ENCODE measurements at regions not wholly inside any gene's neighbourhood (a gene's known extent, or its start where the extent isn't known, plus 50 kb on each side); places are given as distances from the start of the nearest gene placed in this dataset.

- Histone ChIP-seq H3K9me3 (ENCODE audit: control extremely low read depth in 1 of 5, control insufficient read depth in 4 of 5, insufficient read depth in 2 of 5, low read depth in 1 of 5, low read length in 4 of 5) (no peaks in the 10 kb centered on the region), H3K27me3 (replicated peaks in 2 of 5; ENCODE audit: control insufficient read depth in 4 of 5, insufficient read depth in 5 of 5, low read length in 4 of 5) (no peaks in the 10 kb centered on the region), H3K4me3 (ENCODE audit: control insufficient read depth in 1 of 7, extremely low read depth in 1 of 7, insufficient read depth in 4 of 7, low read depth in 2 of 7, low read length in 6 of 7) (no peak overlapping the region), H3K36me3 (ENCODE audit: control insufficient read depth in 4 of 4, insufficient read depth in 4 of 4, low read length in 3 of 4) (no peaks in the 10 kb centered on the region), H3K4me1 (ENCODE audit: control extremely low read depth in 1 of 4, control insufficient read depth in 4 of 4, insufficient read depth in 4 of 4, low read length in 3 of 4) (no peaks in the 10 kb centered on the region), H3K27ac (ENCODE audit: insufficient read depth in 1 of 2, low read depth in 1 of 2, low read length in 2 of 2, poor library complexity in 1 of 2, severe bottlenecking in 2 of 2) (no peak overlapping the region)
- ChIA-PET CTCF (no interaction called here), POLR2A (no interaction called here)
- WGBS (ENCODE audit: insufficient coverage) = 100% methylated on average over 2 of the region's 4 CpGs
- DNase-seq = no peak
These were observed 168.8 kb upstream of the CELF4 start for GRCh38 chr18:37734406-37734805.

GRCh38 chr18:37729716-37730115 lies 164.1 kb upstream of the CELF4 start:
- no peaks in the 10 kb centered on the region for H3K27me3 ChIP-seq (replicated peaks in 2 of 5; ENCODE audit: control insufficient read depth in 4 of 5, insufficient read depth in 5 of 5, low read length in 4 of 5)
- ChIA-PET POLR2A (no interaction called here), CTCF (no interaction called here)
- no peak for DNase-seq
- no peak overlapping the region for H3K27ac ChIP-seq (ENCODE audit: insufficient read depth in 1 of 2, low read depth in 1 of 2, low read length in 2 of 2, poor library complexity in 1 of 2, severe bottlenecking in 2 of 2)
- H3K9me3 ChIP-seq (ENCODE audit: control extremely low read depth in 1 of 5, control insufficient read depth in 4 of 5, insufficient read depth in 2 of 5, low read depth in 1 of 5, low read length in 4 of 5) = no peaks in the 10 kb centered on the region
- no peak overlapping the region for H3K4me3 ChIP-seq (ENCODE audit: control insufficient read depth in 1 of 7, extremely low read depth in 1 of 7, insufficient read depth in 4 of 7, low read depth in 2 of 7, low read length in 6 of 7)
- 97% methylated on average over 3 of the region's 5 CpGs for WGBS (ENCODE audit: insufficient coverage)
- H3K4me1 ChIP-seq (ENCODE audit: control extremely low read depth in 1 of 4, control insufficient read depth in 4 of 4, insufficient read depth in 4 of 4, low read length in 3 of 4) = no peaks in the 10 kb centered on the region
- H3K36me3 ChIP-seq (ENCODE audit: control insufficient read depth in 4 of 4, insufficient read depth in 4 of 4, low read length in 3 of 4) = no peaks in the 10 kb centered on the region

- POLR2A ChIA-PET = no interaction called here
- Histone ChIP-seq H3K36me3 (ENCODE audit: control insufficient read depth in 4 of 4, insufficient read depth in 4 of 4, low read length in 3 of 4) (no peaks in the 10 kb centered on the region), H3K4me3 (ENCODE audit: control insufficient read depth in 1 of 7, extremely low read depth in 1 of 7, insufficient read depth in 4 of 7, low read depth in 2 of 7, low read length in 6 of 7) (no peak overlapping the region), H3K9me3 (ENCODE audit: control extremely low read depth in 1 of 5, control insufficient read depth in 4 of 5, insufficient read depth in 2 of 5, low read depth in 1 of 5, low read length in 4 of 5) (no peaks in the 10 kb centered on the region), H3K27me3 (replicated peaks in 2 of 5; ENCODE audit: control insufficient read depth in 4 of 5, insufficient read depth in 5 of 5, low read length in 4 of 5) (no peaks in the 10 kb centered on the region), H3K4me1 (ENCODE audit: control extremely low read depth in 1 of 4, control insufficient read depth in 4 of 4, insufficient read depth in 4 of 4, low read length in 3 of 4) (peaks cover 0 to 31% (median 18%) of the 10 kb centered on the region in 4 experiments), H3K27ac (ENCODE audit: insufficient read depth in 1 of 2, low read depth in 1 of 2, low read length in 2 of 2, poor library complexity in 1 of 2, severe bottlenecking in 2 of 2) (no peak overlapping the region)
- 97% methylated on average over 4 of the region's 4 CpGs for WGBS (ENCODE audit: insufficient coverage)
- no peak for DNase-seq
- CTCF ChIA-PET = no interaction called here
These were observed 158.6 kb upstream of the CELF4 start for GRCh38 chr18:37724206-37724605.

DNA sequence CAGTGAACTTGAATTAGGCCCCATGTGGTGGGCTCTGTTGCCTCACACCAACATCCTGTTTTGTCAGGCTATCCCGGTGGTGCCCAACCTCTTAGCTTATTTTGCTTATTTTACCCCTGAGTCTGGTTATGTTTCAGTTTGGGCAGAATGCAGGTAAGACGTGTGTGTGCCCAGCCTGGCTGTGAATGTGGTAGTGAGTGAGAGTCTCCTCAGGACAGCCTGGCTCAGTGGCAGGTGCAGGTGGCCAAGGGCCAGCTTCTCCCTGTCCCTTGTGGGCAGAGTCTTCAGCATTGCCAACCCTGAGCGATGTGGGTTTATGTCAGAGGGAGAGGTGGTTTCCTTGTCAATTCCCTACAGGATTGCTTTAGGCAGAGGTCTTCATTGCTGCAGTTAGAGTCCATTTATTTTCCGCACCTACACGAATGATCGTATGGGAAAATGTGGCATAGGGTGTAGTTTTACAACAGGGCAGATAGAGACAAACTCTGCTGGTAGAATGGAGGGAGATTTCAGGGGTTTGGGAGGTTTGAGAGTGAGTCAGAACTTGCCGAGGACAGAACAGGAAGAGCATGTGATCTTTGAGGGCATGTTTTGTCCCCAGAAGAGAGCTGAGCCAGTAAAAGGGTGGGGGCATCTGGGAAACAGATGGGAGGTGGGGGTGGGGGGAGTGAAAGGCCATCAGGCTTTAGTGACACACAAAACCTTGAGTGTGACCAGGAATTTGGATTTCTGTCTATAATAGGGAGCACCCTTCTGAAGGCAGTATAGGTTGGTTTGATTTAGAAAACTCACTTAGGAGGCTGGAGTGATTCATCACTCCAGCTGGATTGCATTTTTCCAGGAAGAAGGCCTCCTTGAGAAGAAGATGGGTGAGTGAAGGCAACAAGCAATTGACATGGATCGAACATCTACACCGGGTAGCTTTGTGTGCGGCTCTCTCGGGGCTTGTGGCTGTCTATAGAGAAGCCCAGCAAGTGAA lies 156.2 kb upstream of the CELF4 start:
- H3K27me3 ChIP-seq (replicated peaks in 2 of 5; ENCODE audit: control insufficient read depth in 4 of 5, insufficient read depth in 5 of 5, low read length in 4 of 5) = no peaks in the 10 kb centered on the region
- H3K9me3 ChIP-seq (ENCODE audit: control extremely low read depth in 1 of 5, control insufficient read depth in 4 of 5, insufficient read depth in 2 of 5, low read depth in 1 of 5, low read length in 4 of 5) = no peaks in the 10 kb centered on the region
- H3K36me3 ChIP-seq (ENCODE audit: control insufficient read depth in 4 of 4, insufficient read depth in 4 of 4, low read length in 3 of 4) = no peaks in the 10 kb centered on the region
- ChIA-PET CTCF (interaction anchor here (0.5 kb wide), 1 partner anchor 77 kb away, joined by 3 read pairs; no protein-coding TSS in a partner anchor), POLR2A (interaction anchor here (0.7 kb wide), 1 partner anchor 163 kb away, joined by 3 read pairs; no protein-coding TSS in a partner anchor)
- peak; percentile 14 to 87 (median 84) for DNase-seq
- no peak overlapping the region for H3K27ac ChIP-seq (ENCODE audit: insufficient read depth in 1 of 2, low read depth in 1 of 2, low read length in 2 of 2, poor library complexity in 1 of 2, severe bottlenecking in 2 of 2)
- peaks cover 0 to 31% (median 18%) of the 10 kb centered on the region in 4 experiments for H3K4me1 ChIP-seq (ENCODE audit: control extremely low read depth in 1 of 4, control insufficient read depth in 4 of 4, insufficient read depth in 4 of 4, low read length in 3 of 4)
- H3K4me3 ChIP-seq (ENCODE audit: control insufficient read depth in 1 of 7, extremely low read depth in 1 of 7, insufficient read depth in 4 of 7, low read depth in 2 of 7, low read length in 6 of 7) = peak overlapping the region in 1 of 7 experiments; percentile 11
- 79% methylated on average over 5 of the region's 11 CpGs for WGBS (ENCODE audit: insufficient coverage)

GRCh38 chr18:37720663-37721062 lies 155.1 kb upstream of the CELF4 start:
- Histone ChIP-seq H3K4me3 (ENCODE audit: control insufficient read depth in 1 of 7, extremely low read depth in 1 of 7, insufficient read depth in 4 of 7, low read depth in 2 of 7, low read length in 6 of 7) (no peak overlapping the region), H3K27me3 (replicated peaks in 2 of 5; ENCODE audit: control insufficient read depth in 4 of 5, insufficient read depth in 5 of 5, low read length in 4 of 5) (no peaks in the 10 kb centered on the region), H3K36me3 (ENCODE audit: control insufficient read depth in 4 of 4, insufficient read depth in 4 of 4, low read length in 3 of 4) (no peaks in the 10 kb centered on the region), H3K27ac (ENCODE audit: insufficient read depth in 1 of 2, low read depth in 1 of 2, low read length in 2 of 2, poor library complexity in 1 of 2, severe bottlenecking in 2 of 2) (no peak overlapping the region), H3K9me3 (ENCODE audit: control extremely low read depth in 1 of 5, control insufficient read depth in 4 of 5, insufficient read depth in 2 of 5, low read depth in 1 of 5, low read length in 4 of 5) (no peaks in the 10 kb centered on the region), H3K4me1 (ENCODE audit: control extremely low read depth in 1 of 4, control insufficient read depth in 4 of 4, insufficient read depth in 4 of 4, low read length in 3 of 4) (peaks cover 0 to 31% (median 18%) of the 10 kb centered on the region in 4 experiments)
- WGBS (ENCODE audit: insufficient coverage) = 100% methylated on average over 1 of the region's 4 CpGs
- ChIA-PET POLR2A (interaction anchor here (0.7 kb wide), 1 partner anchor 162 kb away, joined by 3 read pairs; no protein-coding TSS in a partner anchor), CTCF (interaction anchor here (1.4 kb wide), 1 partner anchor 16 kb away, joined by 3 read pairs; no protein-coding TSS in a partner anchor)
- DNase-seq = peak in 2 of 3 donors; percentile 40 to 47

- H3K36me3 ChIP-seq (ENCODE audit: control insufficient read depth in 4 of 4, insufficient read depth in 4 of 4, low read length in 3 of 4) = no peaks in the 10 kb centered on the region
- no peak overlapping the region for H3K4me3 ChIP-seq (ENCODE audit: control insufficient read depth in 1 of 7, extremely low read depth in 1 of 7, insufficient read depth in 4 of 7, low read depth in 2 of 7, low read length in 6 of 7)
- no peak overlapping the region for H3K27ac ChIP-seq (ENCODE audit: insufficient read depth in 1 of 2, low read depth in 1 of 2, low read length in 2 of 2, poor library complexity in 1 of 2, severe bottlenecking in 2 of 2)
- ChIA-PET POLR2A (no interaction called here), CTCF (no interaction called here)
- no peaks in the 10 kb centered on the region for H3K27me3 ChIP-seq (replicated peaks in 2 of 5; ENCODE audit: control insufficient read depth in 4 of 5, insufficient read depth in 5 of 5, low read length in 4 of 5)
- H3K4me1 ChIP-seq (ENCODE audit: control extremely low read depth in 1 of 4, control insufficient read depth in 4 of 4, insufficient read depth in 4 of 4, low read length in 3 of 4) = peaks cover 0 to 29% (median 17%) of the 10 kb centered on the region in 4 experiments
- DNase-seq = no peak
- 94% methylated on average over 2 of the region's 2 CpGs for WGBS (ENCODE audit: insufficient coverage)
- H3K9me3 ChIP-seq (ENCODE audit: control extremely low read depth in 1 of 5, control insufficient read depth in 4 of 5, insufficient read depth in 2 of 5, low read depth in 1 of 5, low read length in 4 of 5) = no peaks in the 10 kb centered on the region
These were observed 152.1 kb upstream of the CELF4 start for GRCh38 chr18:37717656-37718055.

DNA sequence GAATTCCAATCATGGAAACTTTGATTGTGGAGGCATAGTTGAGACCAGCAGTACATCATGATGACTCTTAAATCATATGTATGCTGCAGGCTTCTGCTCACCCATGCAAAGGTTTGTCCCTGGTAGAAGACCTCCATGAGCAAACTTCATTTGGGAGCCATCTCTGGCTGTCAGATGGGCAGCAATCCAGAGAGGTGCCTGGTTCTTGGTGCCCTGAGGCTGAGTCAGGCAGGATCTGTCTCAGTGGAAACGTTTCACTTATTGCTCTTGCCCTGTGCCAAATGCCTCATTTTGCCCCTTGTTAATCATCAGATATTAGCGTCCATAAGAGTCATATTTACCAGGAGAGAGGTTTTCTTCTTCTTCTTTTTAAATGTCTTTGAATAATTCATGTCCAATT lies 151.5 kb upstream of the CELF4 start:
- no peaks in the 10 kb centered on the region for H3K9me3 ChIP-seq (ENCODE audit: control extremely low read depth in 1 of 5, control insufficient read depth in 4 of 5, insufficient read depth in 2 of 5, low read depth in 1 of 5, low read length in 4 of 5)
- H3K27ac ChIP-seq (ENCODE audit: insufficient read depth in 1 of 2, low read depth in 1 of 2, low read length in 2 of 2, poor library complexity in 1 of 2, severe bottlenecking in 2 of 2) = no peak overlapping the region
- CTCF ChIA-PET = no interaction called here
- WGBS (ENCODE audit: insufficient coverage) = 90% methylated on average over 2 of the region's 2 CpGs
- H3K36me3 ChIP-seq (ENCODE audit: control insufficient read depth in 4 of 4, insufficient read depth in 4 of 4, low read length in 3 of 4) = no peaks in the 10 kb centered on the region
- POLR2A ChIA-PET = no interaction called here
- H3K4me1 ChIP-seq (ENCODE audit: control extremely low read depth in 1 of 4, control insufficient read depth in 4 of 4, insufficient read depth in 4 of 4, low read length in 3 of 4) = peaks cover 0 to 24% (median 14%) of the 10 kb centered on the region in 4 experiments
- H3K27me3 ChIP-seq (replicated peaks in 2 of 5; ENCODE audit: control insufficient read depth in 4 of 5, insufficient read depth in 5 of 5, low read length in 4 of 5) = no peaks in the 10 kb centered on the region
- DNase-seq = no peak
- no peak overlapping the region for H3K4me3 ChIP-seq (ENCODE audit: control insufficient read depth in 1 of 7, extremely low read depth in 1 of 7, insufficient read depth in 4 of 7, low read depth in 2 of 7, low read length in 6 of 7)
